Mammary epithelial cell (primary cell): ENCODE measurements at regions not wholly inside any gene's neighbourhood (a gene's known extent, or its start where the extent isn't known, plus 50 kb on each side); places are given as distances from the start of the nearest gene placed in this dataset.

Source experiments
- EZH2 ChIP-seq: IDR thresholded peaks from 2 replicates; pipeline ENCODE4 v1.6.1; 2012; ENCODE audit warnings: low read length, inconsistent platforms, borderline replicate concordance
- TF ChIP-seq, protein P1 (sequence below), 2 donors: IDR thresholded peaks in 1 of 2; conservative IDR thresholded peaks in 1 of 2; 2 replicates each; pipeline ENCODE4 v1.5.1; 2011 to 2012; ENCODE audit warnings: inconsistent platforms in 2 of 2, low read length in 2 of 2, mild to moderate bottlenecking in 2 of 2, control low read depth in 1 of 2, low read depth in 1 of 2; ENCODE audit not compliant: insufficient read depth in 1 of 2; ENCODE audit errors: extremely low read depth in 1 of 2

DNA sequence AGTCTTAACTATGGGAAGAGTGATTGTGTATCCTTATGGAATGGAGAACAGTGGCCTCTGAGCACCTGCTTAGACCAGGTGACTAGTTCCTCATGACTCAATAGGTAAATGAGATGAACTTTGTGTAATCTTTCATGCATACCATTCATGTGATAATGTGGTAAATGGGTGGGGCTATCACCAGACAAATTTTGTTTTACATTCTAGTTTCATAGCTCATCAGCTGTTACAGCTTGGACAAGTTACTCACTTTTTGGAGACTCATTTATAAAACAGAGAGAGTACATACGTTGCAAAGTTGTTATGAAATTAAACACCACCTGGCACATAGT, 103.7 kb upstream of the TGFBR2 start:
- TF ChIP-seq, protein P1, sequence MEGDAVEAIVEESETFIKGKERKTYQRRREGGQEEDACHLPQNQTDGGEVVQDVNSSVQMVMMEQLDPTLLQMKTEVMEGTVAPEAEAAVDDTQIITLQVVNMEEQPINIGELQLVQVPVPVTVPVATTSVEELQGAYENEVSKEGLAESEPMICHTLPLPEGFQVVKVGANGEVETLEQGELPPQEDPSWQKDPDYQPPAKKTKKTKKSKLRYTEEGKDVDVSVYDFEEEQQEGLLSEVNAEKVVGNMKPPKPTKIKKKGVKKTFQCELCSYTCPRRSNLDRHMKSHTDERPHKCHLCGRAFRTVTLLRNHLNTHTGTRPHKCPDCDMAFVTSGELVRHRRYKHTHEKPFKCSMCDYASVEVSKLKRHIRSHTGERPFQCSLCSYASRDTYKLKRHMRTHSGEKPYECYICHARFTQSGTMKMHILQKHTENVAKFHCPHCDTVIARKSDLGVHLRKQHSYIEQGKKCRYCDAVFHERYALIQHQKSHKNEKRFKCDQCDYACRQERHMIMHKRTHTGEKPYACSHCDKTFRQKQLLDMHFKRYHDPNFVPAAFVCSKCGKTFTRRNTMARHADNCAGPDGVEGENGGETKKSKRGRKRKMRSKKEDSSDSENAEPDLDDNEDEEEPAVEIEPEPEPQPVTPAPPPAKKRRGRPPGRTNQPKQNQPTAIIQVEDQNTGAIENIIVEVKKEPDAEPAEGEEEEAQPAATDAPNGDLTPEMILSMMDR (conservative IDR thresholded peaks at IDR 0.05 in 1 of 2, IDR thresholded peaks at IDR 0.05 in 1 of 2; ENCODE audit: extremely low read depth in 1 of 2, insufficient read depth in 1 of 2, low read depth in 1 of 2, low read length in 2 of 2), result no peak
- no peak for TF ChIP-seq EZH2
